SK-N-SH (cell line): ENCODE measurements at regions not wholly inside any gene's neighbourhood (a gene's known extent, or its start where the extent isn't known, plus 50 kb on each side); places are given as distances from the start of the nearest gene placed in this dataset.

Source experiments
- CTCF ChIA-PET: fragments of 300-600, 350-600 bp; formaldehyde crosslinking; extraction: SDS; loops from one replicate; lab custom pipeline; 2021; lab: Yijun Ruan, JAX
- POLR2A ChIA-PET: fragments of 350-600 bp; sonication (Branson Sonifier 250); formaldehyde crosslinking; extraction: SDS; loops from one replicate; lab custom pipeline; 2020; ENCODE audit warnings: antibody characterized with exemption, inconsistent platforms; lab: Yijun Ruan, JAX
- DNase-seq: peaks from one replicate; pipeline ENCODE4 v3.0.0; 2012
- H2AFZ ChIP-seq: fragments of 200-600 bp; sonication (generic); 2 replicates; pipeline ENCODE4 v1.8.1; 2016; ENCODE audit warnings: antibody characterized with exemption, mild to moderate bottlenecking, low read depth
- H3F3A ChIP-seq: fragments of 200-600 bp; sonication (generic); replicated peaks from 2 replicates; pipeline ENCODE3; 2016; ENCODE audit warnings: antibody characterized with exemption, mild to moderate bottlenecking; ENCODE audit not compliant: insufficient read depth
- H3K27ac ChIP-seq, 2 experiments: fragments of 200-500 bp in 1 of 2; fragments of 200-600 bp in 1 of 2; sonication (Bioruptor generic) in 1 of 2; sonication (generic), shearing (Covaris generic) in 1 of 2; 2 replicates each; pipeline versions ENCODE4 v1.5.1 to v1.6.1; 2014 to 2016; ENCODE audit warnings: low read depth in 2 of 2, inconsistent platforms in 1 of 2, low read length in 1 of 2, mild to moderate bottlenecking in 1 of 2, mixed read lengths in 1 of 2
- H3K27me3 ChIP-seq: fragments of 200-600 bp; sonication (generic), shearing (Covaris generic); 2 replicates; pipeline ENCODE4 v1.6.1; 2016; ENCODE audit warnings: mixed run types; ENCODE audit not compliant: insufficient read depth
- H3K36me3 ChIP-seq, 2 experiments: fragments of 200-500 bp in 1 of 2; fragments of 200-600 bp in 1 of 2; sonication (Bioruptor generic) in 1 of 2; sonication (generic) in 1 of 2; replicated peaks in 1 of 2; 2 replicates each; pipeline versions ENCODE3 to v1.5.1; 2014 to 2016; ENCODE audit warnings: low read length in 1 of 2, mild to moderate bottlenecking in 1 of 2; ENCODE audit not compliant: insufficient read depth in 2 of 2, control insufficient read depth in 1 of 2
- H3K4me1 ChIP-seq, 2 experiments: fragments of 200-500 bp in 1 of 2; fragments of 200-600 bp in 1 of 2; sonication (Bioruptor generic) in 1 of 2; sonication (generic), shearing (Covaris generic) in 1 of 2; 2 replicates each; pipeline versions ENCODE4 v1.5.1 to v1.6.1; 2014 to 2016; ENCODE audit warnings: low read depth in 1 of 2, low read length in 1 of 2, mixed run types in 1 of 2; ENCODE audit not compliant: insufficient read depth in 2 of 2, control insufficient read depth in 1 of 2
- H3K4me2 ChIP-seq: fragments of 200-600 bp; sonication (generic), shearing (Covaris generic); 2 replicates; pipeline ENCODE4 v1.6.1; 2017; ENCODE audit warnings: mixed run types
- H3K4me3 ChIP-seq, 2 experiments: fragments of 200-500 bp in 1 of 2; fragments of 200-600 bp in 1 of 2; sonication (Bioruptor generic) in 1 of 2; sonication (generic), shearing (Covaris generic) in 1 of 2; 2 replicates each; pipeline versions ENCODE4 v1.5.1 to v1.8.1; 2014 to 2016; ENCODE audit warnings: low read depth in 2 of 2, inconsistent platforms in 1 of 2, low read length in 1 of 2, mild to moderate bottlenecking in 1 of 2, mixed read lengths in 1 of 2, moderate library complexity in 1 of 2
- H3K79me2 ChIP-seq: fragments of 200-600 bp; sonication (generic); 2 replicates; pipeline ENCODE4 v1.8.1; 2017; ENCODE audit warnings: mild to moderate bottlenecking; ENCODE audit not compliant: insufficient read depth
- H3K9ac ChIP-seq: fragments of 200-600 bp; sonication (generic); 2 replicates; pipeline ENCODE4 v1.6.1; 2017; ENCODE audit warnings: mixed run types
- H3K9me2 ChIP-seq: fragments of 200-600 bp; sonication (generic); 2 replicates; pipeline ENCODE4 v1.6.1; 2017; ENCODE audit warnings: mixed run types
- H3K9me3 ChIP-seq: fragments of 200-600 bp; sonication (generic); 2 replicates; pipeline ENCODE4 v1.6.1; 2017; ENCODE audit warnings: mixed run types, mild to moderate bottlenecking, moderate library complexity
- H4K20me1 ChIP-seq: fragments of 200-600 bp; sonication (generic); 2 replicates; pipeline ENCODE4 v1.6.1; 2017; ENCODE audit warnings: mild to moderate bottlenecking, mixed run types; ENCODE audit not compliant: insufficient read depth
- ELF1 ChIP-seq: IDR thresholded peaks from 2 replicates; pipeline ENCODE4 v1.4.0; 2012
- EZH2phosphoT487 ChIP-seq: fragments of 200-600 bp; sonication (generic); IDR thresholded peaks from 2 replicates; pipeline ENCODE4 v1.6.1; 2017; ENCODE audit warnings: low read depth, mixed run types, mild to moderate bottlenecking, antibody characterized with exemption, moderate library complexity, borderline replicate concordance
- FOSL2 ChIP-seq: IDR thresholded peaks from 2 replicates; pipeline ENCODE4 v1.4.0; 2012; ENCODE audit warnings: low read depth, mild to moderate bottlenecking, moderate library complexity, borderline replicate concordance
- FOXJ3 ChIP-seq: sonication (generic); formaldehyde crosslinking; IDR thresholded peaks from 2 replicates; pipeline ENCODE4 v1.5.1; 2020; ENCODE audit warnings: mild to moderate bottlenecking, missing genetic modification reagents
- IRF3 ChIP-seq: fragments of 150-350 bp; IDR thresholded peaks from 2 replicates; pipeline ENCODE4 v1.6.1; 2016; ENCODE audit warnings: mild to moderate bottlenecking, low read depth, low read length
- JUND ChIP-seq: IDR thresholded peaks from 2 replicates; pipeline ENCODE4 v1.4.0; 2012
- MAX ChIP-seq: IDR thresholded peaks from 2 replicates; pipeline ENCODE4 v1.4.0; 2012; ENCODE audit warnings: low read depth
- MXI1 ChIP-seq: IDR thresholded peaks from 2 replicates; pipeline ENCODE4 v1.6.1; 2012; ENCODE audit warnings: mild to moderate bottlenecking, low read depth, low read length, improper control_type of control experiment
- NFIC ChIP-seq: IDR thresholded peaks from 2 replicates; pipeline ENCODE4 v1.4.0; 2012; ENCODE audit warnings: borderline replicate concordance
- POLR2AphosphoS5 ChIP-seq: IDR thresholded peaks from 2 replicates; pipeline ENCODE4 v1.6.1; 2012; ENCODE audit warnings: low read depth, low read length
- REST ChIP-seq: IDR thresholded peaks from 2 replicates; pipeline ENCODE4 v1.6.1; 2012; ENCODE audit warnings: mild to moderate bottlenecking, low read depth, low read length, moderate library complexity
- RFX5 ChIP-seq: IDR thresholded peaks from 2 replicates; pipeline ENCODE4 v1.6.1; 2012; ENCODE audit warnings: mild to moderate bottlenecking, improper control_type of control experiment, low read length
- RXRA ChIP-seq: IDR thresholded peaks from 2 replicates; pipeline ENCODE4 v1.4.0; 2012; ENCODE audit warnings: low read depth, mild to moderate bottlenecking, borderline replicate concordance
- SMC3 ChIP-seq: IDR thresholded peaks from 2 replicates; pipeline ENCODE4 v1.6.1; 2012; ENCODE audit warnings: low read depth, low read length, improper control_type of control experiment
- TAF1 ChIP-seq: IDR thresholded peaks from 2 replicates; pipeline ENCODE4 v1.6.1; 2012; ENCODE audit warnings: low read depth, mild to moderate bottlenecking, low read length, moderate library complexity, borderline replicate concordance
- TEAD4 ChIP-seq: IDR thresholded peaks from 2 replicates; pipeline ENCODE4 v1.4.0; 2012; ENCODE audit warnings: mild to moderate bottlenecking, borderline replicate concordance; ENCODE audit not compliant: insufficient read depth
- USF1 ChIP-seq: IDR thresholded peaks from 2 replicates; pipeline ENCODE4 v1.4.0; 2012; ENCODE audit warnings: low read depth, borderline replicate concordance
- USF2 ChIP-seq: fragments of 150-350 bp; IDR thresholded peaks from 2 replicates; pipeline ENCODE4 v1.6.1; 2017; ENCODE audit warnings: antibody characterized with exemption, low read length, low read depth, borderline replicate concordance
- YY1 ChIP-seq: IDR thresholded peaks from 2 replicates; pipeline ENCODE4 v1.4.0; 2012; ENCODE audit warnings: low read depth, mild to moderate bottlenecking
- WGBS: methylation state at CpG from one replicate; pipeline ENCODE4 v1.1.6; 2017; ENCODE audit warnings: low lambda C conversion rate; 5-methylcytosine and 5-hydroxymethylcytosine counted together

GRCh38 chr13:50573066-50573465 is 270.4 kb downstream of the DLEU7 start:
- Histone ChIP-seq H3K9ac (no peak overlapping the region), H3K79me2 (no peaks in the 10 kb centered on the region), H3K4me3 (no peak overlapping the region), H4K20me1 (no peaks in the 10 kb centered on the region), H3K27me3 (no peaks in the 10 kb centered on the region), H3K9me2 (no peaks in the 10 kb centered on the region), H3K9me3 (no peaks in the 10 kb centered on the region), H3F3A (no peaks in the 10 kb centered on the region), H2AFZ (no peak overlapping the region), H3K27ac (no peak overlapping the region), H3K4me2 (no peak overlapping the region), H3K36me3 (no peaks in the 10 kb centered on the region), H3K4me1 (no peaks in the 10 kb centered on the region)
- POLR2A ChIA-PET, result no interaction called here
- DNase-seq, result no peak
- 80% methylated on average over 4 of the region's 4 CpGs for whole genome bisulfite sequencing
- CTCF ChIA-PET, result no interaction called here
- TF ChIP-seq IRF3, result no peak
- no peak for TF ChIP-seq POLR2AphosphoS5
- no peak for TF ChIP-seq JUND
- no peak for TF ChIP-seq NFIC
- no peak for TF ChIP-seq YY1
- TF ChIP-seq TEAD4, result no peak
- TF ChIP-seq SMC3, result no peak
- no peak for TF ChIP-seq REST
- TF ChIP-seq ELF1, result no peak
- TF ChIP-seq FOXJ3 (CRISPR knock-in tag), result no peak
- no peak for TF ChIP-seq FOSL2
- TF ChIP-seq RFX5, result no peak
- no peak for TF ChIP-seq TAF1
- TF ChIP-seq MXI1, result no peak
- no peak for TF ChIP-seq EZH2phosphoT487

GRCh38 chr13:50574731-50575130 is 268.8 kb downstream of the DLEU7 start:
- no peaks in the 10 kb centered on the region for H3K79me2 ChIP-seq
- H3K27ac ChIP-seq, result no peak overlapping the region; a peak in 1 of 4 replicates
- H3K4me3 ChIP-seq, result no peak overlapping the region
- H3K9ac ChIP-seq, result no peak overlapping the region
- H3K36me3 ChIP-seq, result no peaks in the 10 kb centered on the region
- no peaks in the 10 kb centered on the region for H3K27me3 ChIP-seq
- TF ChIP-seq RXRA (no peak), USF1 (no peak), POLR2AphosphoS5 (no peak), MAX (no peak), IRF3 (no peak), MXI1 (no peak), USF2 (no peak), TEAD4 (no peak), ELF1 (no peak)
- POLR2A ChIA-PET, result no interaction called here
- no peak overlapping the region for H2AFZ ChIP-seq
- CTCF ChIA-PET, result interaction anchor here (0.6 kb wide), 1 partner anchor 42 kb away, joined by 3 read pairs; no protein-coding TSS in a partner anchor
- H3F3A ChIP-seq, result no peaks in the 10 kb centered on the region
- DNase-seq, result no peak
- no peaks in the 10 kb centered on the region for H3K4me1 ChIP-seq
- H3K4me2 ChIP-seq, result no peak overlapping the region
- no peaks in the 10 kb centered on the region for H3K9me2 ChIP-seq
- H4K20me1 ChIP-seq, result no peaks in the 10 kb centered on the region
- H3K9me3 ChIP-seq, result no peaks in the 10 kb centered on the region
- WGBS, result 83% methylated on average over 3 of the region's 3 CpGs
